Fibroblast of villous mesenchyme (primary cell): ENCODE measurements at regions not wholly inside any gene's neighbourhood (a gene's known extent, or its start where the extent isn't known, plus 50 kb on each side); places are given as distances from the start of the nearest gene placed in this dataset.

ENCODE experiments used
- DNase-seq: peaks from one replicate; pipeline ENCODE4 v3.0.0-alpha.2; 2010; ENCODE audit warnings: low read depth
- H3K4me3 ChIP-seq: 2 replicates; pipeline ENCODE4 v1.5.1; 2011; ENCODE audit warnings: low read depth, mild to moderate bottlenecking, low read length
- TF ChIP-seq, protein P1 (sequence below): IDR thresholded peaks from 2 replicates; pipeline ENCODE4 v1.5.1; 2012; ENCODE audit warnings: low read depth, mild to moderate bottlenecking, low read length; ENCODE audit not compliant: insufficient read depth

DNA sequence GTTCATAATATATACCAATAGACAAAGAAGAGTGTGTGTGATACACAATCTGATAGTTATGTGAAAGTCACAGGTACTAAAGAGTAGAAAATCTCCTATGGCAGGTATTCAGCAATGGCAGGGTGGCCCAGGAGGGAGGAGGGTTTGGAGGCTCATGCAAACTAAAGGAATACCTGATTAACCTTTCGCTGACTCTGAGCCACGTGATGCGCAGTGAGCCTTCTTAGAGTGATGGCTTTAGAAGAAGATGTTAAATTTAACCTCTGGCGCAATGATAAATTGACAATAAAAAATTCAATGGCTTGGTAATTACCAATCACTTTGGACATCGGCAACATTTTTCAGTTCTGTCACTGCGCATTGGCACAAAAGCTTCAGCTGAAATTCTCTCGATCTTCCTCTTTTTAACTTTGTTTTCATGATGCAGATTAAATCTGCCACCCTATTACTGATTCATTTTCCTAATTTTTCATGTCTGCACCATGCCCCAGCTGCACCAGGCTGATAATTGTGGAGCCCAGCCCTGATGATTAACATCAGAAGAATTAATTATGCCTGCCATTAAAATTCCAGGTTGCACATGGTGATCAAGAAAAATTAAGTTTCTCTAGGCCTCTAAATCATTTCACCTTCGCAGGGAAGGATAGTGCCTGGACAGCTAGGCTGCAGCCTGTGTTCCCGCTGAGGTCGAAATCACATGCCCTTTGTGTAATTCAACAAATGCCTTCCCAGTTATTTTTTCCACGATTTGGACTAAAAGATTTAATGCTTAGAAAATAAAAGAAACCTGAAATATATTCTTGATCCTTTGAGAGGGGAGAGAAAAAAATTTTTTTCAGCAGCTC lies 250.6 kb upstream of the HNRNPA3 start:
- DNase-seq, result no peak
- TF ChIP-seq, protein P1, sequence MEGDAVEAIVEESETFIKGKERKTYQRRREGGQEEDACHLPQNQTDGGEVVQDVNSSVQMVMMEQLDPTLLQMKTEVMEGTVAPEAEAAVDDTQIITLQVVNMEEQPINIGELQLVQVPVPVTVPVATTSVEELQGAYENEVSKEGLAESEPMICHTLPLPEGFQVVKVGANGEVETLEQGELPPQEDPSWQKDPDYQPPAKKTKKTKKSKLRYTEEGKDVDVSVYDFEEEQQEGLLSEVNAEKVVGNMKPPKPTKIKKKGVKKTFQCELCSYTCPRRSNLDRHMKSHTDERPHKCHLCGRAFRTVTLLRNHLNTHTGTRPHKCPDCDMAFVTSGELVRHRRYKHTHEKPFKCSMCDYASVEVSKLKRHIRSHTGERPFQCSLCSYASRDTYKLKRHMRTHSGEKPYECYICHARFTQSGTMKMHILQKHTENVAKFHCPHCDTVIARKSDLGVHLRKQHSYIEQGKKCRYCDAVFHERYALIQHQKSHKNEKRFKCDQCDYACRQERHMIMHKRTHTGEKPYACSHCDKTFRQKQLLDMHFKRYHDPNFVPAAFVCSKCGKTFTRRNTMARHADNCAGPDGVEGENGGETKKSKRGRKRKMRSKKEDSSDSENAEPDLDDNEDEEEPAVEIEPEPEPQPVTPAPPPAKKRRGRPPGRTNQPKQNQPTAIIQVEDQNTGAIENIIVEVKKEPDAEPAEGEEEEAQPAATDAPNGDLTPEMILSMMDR, result no peak
- H3K4me3 ChIP-seq, result no peak overlapping the region

DNA sequence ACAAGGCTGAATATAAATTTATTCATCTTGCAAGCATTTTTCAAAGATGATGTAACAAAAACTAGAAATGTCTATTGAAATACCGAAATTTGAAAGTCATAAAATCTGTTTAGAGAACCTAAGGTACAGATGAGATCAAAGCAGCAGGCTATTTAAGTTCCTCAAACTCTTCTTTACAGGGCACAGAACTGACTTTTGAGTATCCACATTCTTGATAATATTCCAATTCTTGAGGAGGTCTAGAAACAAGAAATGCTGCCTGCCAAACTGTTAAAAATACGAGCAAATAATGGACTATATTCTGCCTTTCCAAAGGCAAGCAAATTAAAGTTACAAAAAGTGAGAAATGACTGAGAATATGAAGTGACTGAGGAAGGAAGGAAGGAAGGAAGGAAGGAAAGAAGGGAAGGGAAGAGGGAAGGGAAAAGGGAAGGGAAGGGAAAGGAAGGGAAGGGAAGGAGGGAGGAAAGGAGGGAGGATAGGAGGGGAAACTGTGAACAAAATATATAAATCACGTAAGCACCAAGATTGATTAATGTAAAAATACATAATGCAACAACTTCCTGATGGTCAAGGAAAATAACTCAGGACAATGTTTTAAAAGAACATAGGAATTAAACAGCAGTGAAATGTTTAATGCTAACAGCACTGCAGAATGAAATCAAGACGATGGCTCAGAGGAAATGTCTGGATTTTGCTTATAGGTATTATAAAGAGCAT lies 248.9 kb upstream of the HNRNPA3 start:
- TF ChIP-seq, protein P1, result no peak
- DNase-seq, result no peak
- no peak overlapping the region for H3K4me3 ChIP-seq

- H3K4me3 ChIP-seq, result no peak overlapping the region
- TF ChIP-seq, protein P1, result no peak
- no peak for DNase-seq
These were observed 244.6 kb upstream of the HNRNPA3 start for GRCh38 chr2:176967911-176968450.

DNA sequence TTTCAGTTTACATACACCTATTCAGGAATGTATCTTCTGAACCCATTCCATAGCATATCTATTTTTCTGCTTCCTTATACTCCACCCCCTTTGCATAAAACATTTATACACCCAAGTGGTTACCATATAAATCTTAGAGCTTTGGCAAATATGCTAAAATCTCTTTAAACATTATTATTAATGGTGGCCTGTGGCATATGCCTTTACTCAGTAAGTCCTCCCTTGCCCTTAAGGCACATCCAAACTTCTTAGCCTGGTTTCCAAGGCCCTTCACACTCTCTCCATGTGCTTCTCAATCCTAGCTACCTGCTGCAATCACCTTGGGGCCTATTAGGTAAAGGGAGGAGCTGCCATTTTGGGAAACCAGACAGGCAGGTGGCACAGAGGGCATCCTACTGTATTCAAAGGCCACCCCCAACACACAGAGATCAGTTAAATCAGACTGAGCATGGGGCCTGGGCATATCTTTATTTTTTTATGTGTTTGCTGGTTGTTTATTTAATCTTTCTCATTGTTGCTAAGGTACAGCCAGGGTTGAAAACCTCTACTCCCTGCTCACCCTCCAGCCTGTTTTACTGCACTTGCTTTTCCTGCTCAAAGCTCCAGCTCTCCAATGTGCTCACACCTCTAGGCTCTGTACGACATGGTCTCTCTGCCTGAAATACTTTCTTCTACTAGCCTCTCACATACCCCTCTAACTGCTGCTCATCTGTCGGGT lies 242.8 kb upstream of the HNRNPA3 start:
- TF ChIP-seq, protein P1, result no peak
- no peak overlapping the region for H3K4me3 ChIP-seq
- DNase-seq, result no peak

- TF ChIP-seq, protein P1, result no peak
- DNase-seq, result no peak
These were observed 235.6 kb upstream of the HNRNPA3 start for GRCh38 chr2:176976736-176977685.

More at GRCh38 chr2:176976736-176977685, 235.6 kb upstream of the HNRNPA3 start:
- no peak overlapping the region for H3K4me3 ChIP-seq
